Colonic mucosa (tissue), 4 donors: ENCODE measurements at regions not wholly inside any gene's neighbourhood (a gene's known extent, or its start where the extent isn't known, plus 50 kb on each side); places are given as distances from the start of the nearest gene placed in this dataset.

Source experiments
- DNase-seq: peaks from one replicate; pipeline ENCODE4 v3.0.0-alpha.2; 2020
- H3K27ac ChIP-seq: fragments of 200-600 bp; one replicate; pipeline ENCODE4 v1.8.0; 2021
- H3K27me3 ChIP-seq: fragments of 200-600 bp; one replicate; pipeline ENCODE4 v1.8.0; 2021
- H3K36me3 ChIP-seq: fragments of 200-600 bp; one replicate; pipeline ENCODE4 v1.8.0; 2021
- H3K4me1 ChIP-seq: fragments of 200-600 bp; one replicate; pipeline ENCODE4 v1.8.0; 2021; ENCODE audit warnings: mild to moderate bottlenecking
- H3K4me3 ChIP-seq: fragments of 200-600 bp; one replicate; pipeline ENCODE4 v1.8.0; 2021
- H3K9ac ChIP-seq, 2 donors: one replicate each; pipeline ENCODE4 v1.7.0; 2013; ENCODE audit warnings: control low read depth in 2 of 2, low read depth in 2 of 2, low read length in 2 of 2
- H3K9me3 ChIP-seq: fragments of 200-600 bp; one replicate; pipeline ENCODE4 v1.8.0; 2021
- CTCF ChIP-seq: fragments of 200-600 bp; IDR thresholded peaks from one replicate; pipeline ENCODE4 v1.8.0; 2022; ENCODE audit warnings: antibody characterized with exemption, mild to moderate bottlenecking
- intact Hi-C: fragments of 100-400 bp; cut with DNase I; formaldehyde crosslinking; loops from one replicate; pipeline ENCODE4 v1.14.1; 2022
- donor health status: healthy.
- donor health status: DM: no; HTN: no; CAD: no.
- donor health status: DM: no; HTN: no; CAD: no.

- Histone ChIP-seq H3K9ac (no peak overlapping the region), H3K4me3 (no peak overlapping the region), H3K27me3 (no peaks in the 10 kb centered on the region), H3K9me3 (no peaks in the 10 kb centered on the region), H3K4me1 (no peaks in the 10 kb centered on the region), H3K36me3 (no peaks in the 10 kb centered on the region), H3K27ac (no peak overlapping the region)
- no peak for TF ChIP-seq CTCF
- no peak for DNase-seq
- intact Hi-C loops = no loop called here
Measured at GRCh38 chr16:80071964-80072456, 468.8 kb upstream of the DYNLRB2 start.

- no peak for DNase-seq
- Histone ChIP-seq H3K4me3 (no peak overlapping the region), H3K9ac (no peak overlapping the region), H3K27ac (no peak overlapping the region), H3K36me3 (no peaks in the 10 kb centered on the region), H3K9me3 (no peaks in the 10 kb centered on the region), H3K4me1 (no peaks in the 10 kb centered on the region), H3K27me3 (no peaks in the 10 kb centered on the region)
- no peak for TF ChIP-seq CTCF
- intact Hi-C loops = no loop called here
Measured at GRCh38 chr16:80066805-80067580, 466.5 kb upstream of the MAF start.

DNA sequence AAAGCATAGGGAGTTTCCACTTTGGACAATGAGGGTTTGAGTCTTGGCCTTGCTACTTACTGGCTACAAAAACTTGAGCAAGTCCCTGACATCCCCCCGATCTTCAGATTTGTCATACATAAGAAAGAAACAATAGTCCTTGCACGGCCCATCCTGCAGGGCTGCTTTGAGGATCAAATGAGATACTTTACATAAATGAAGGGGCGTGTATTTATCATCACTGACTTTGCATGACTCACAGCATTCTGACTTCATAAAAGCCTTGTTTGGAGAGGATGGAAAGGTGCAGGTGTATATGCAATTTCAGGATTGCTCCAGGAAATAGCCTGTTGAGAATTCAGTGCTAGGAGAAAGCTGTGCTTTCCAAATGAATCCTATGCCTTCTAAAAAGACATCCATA lies 465.0 kb upstream of the MAF start:
- TF ChIP-seq CTCF = no peak
- DNase-seq = no peak
- Histone ChIP-seq H3K27me3 (no peaks in the 10 kb centered on the region), H3K4me3 (no peak overlapping the region), H3K4me1 (no peaks in the 10 kb centered on the region), H3K9ac (no peak overlapping the region), H3K9me3 (no peaks in the 10 kb centered on the region), H3K36me3 (no peaks in the 10 kb centered on the region), H3K27ac (no peak overlapping the region)
- intact Hi-C loops = no loop called here

- H3K4me1 ChIP-seq = no peaks in the 10 kb centered on the region
Measured at GRCh38 chr16:80063713-80064069, 463.2 kb upstream of the MAF start.

DNA sequence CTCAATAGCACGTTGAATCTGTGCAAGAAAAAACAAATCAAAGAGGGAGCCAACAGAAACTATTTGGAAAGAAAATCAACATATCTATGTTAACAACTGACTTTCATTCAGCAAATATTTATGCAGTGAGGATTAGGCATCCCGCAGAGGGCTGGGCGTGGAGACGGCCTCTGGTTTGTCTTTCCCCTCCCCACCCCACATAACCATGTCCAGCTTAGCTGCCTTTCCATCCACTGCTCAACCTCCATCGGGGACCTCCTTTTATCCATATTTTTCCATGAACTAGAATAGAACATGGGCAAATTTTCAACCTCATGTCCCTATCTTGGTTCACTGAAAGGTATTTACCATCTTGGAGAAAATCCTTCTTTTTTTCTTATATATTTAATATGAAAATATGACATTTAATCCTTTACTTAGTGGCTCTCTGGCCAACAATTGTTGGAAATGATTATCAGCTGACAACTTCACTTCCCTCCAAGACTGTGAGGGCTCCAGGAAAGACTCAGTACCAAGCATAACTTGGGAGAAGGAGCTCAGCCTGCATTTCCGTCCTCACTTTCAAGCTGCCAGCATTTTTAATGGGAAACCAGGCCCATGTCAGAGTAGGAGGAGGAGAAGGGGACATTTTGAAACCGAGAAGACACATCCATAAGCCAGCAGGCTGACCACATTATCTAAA lies 462.6 kb upstream of the MAF start:
- Histone ChIP-seq H3K4me3 (no peak overlapping the region), H3K27me3 (no peaks in the 10 kb centered on the region), H3K4me1 (no peaks in the 10 kb centered on the region), H3K9ac (no peak overlapping the region), H3K27ac (no peak overlapping the region), H3K9me3 (no peaks in the 10 kb centered on the region), H3K36me3 (no peaks in the 10 kb centered on the region)
- intact Hi-C loops = no loop called here
- no peak for DNase-seq
- no peak for TF ChIP-seq CTCF

More at GRCh38 chr16:80063713-80064069, 463.2 kb upstream of the MAF start:
- intact Hi-C loops = no loop called here
- no peak for TF ChIP-seq CTCF
- H3K27ac ChIP-seq = no peak overlapping the region
- H3K9me3 ChIP-seq = no peaks in the 10 kb centered on the region
- no peak for DNase-seq
- H3K36me3 ChIP-seq = no peaks in the 10 kb centered on the region
- H3K4me3 ChIP-seq = no peak overlapping the region
- no peaks in the 10 kb centered on the region for H3K27me3 ChIP-seq
- H3K9ac ChIP-seq = no peak overlapping the region
